Tibial nerve (tissue), 3 donors: ENCODE measurements at regions not wholly inside any gene's neighbourhood (a gene's known extent, or its start where the extent isn't known, plus 50 kb on each side); places are given as distances from the start of the nearest gene placed in this dataset.

Source experiments
- POLR2A ChIP-seq, 2 donors: fragments of 450-650 bp; IDR thresholded peaks; one replicate each; pipeline ENCODE4 v1.6.1; 2017; ENCODE audit warnings: antibody characterized with exemption in 2 of 2, mild to moderate bottlenecking in 2 of 2, moderate library complexity in 2 of 2
- TF ChIP-seq, protein P1 (sequence below), 5 experiments: fragments of 200-600 bp in 3 of 5; fragments of 450-650 bp in 2 of 5; sonication (generic) in 3 of 5; IDR thresholded peaks; one replicate each; pipeline ENCODE4 v1.5.1; 2016 to 2019; ENCODE audit warnings: antibody characterized with exemption in 5 of 5, mild to moderate bottlenecking in 3 of 5, moderate library complexity in 2 of 5

GRCh38 chr5:148910216-148910615, 83.8 kb downstream of the ADRB2 start:
- TF ChIP-seq, protein P1, sequence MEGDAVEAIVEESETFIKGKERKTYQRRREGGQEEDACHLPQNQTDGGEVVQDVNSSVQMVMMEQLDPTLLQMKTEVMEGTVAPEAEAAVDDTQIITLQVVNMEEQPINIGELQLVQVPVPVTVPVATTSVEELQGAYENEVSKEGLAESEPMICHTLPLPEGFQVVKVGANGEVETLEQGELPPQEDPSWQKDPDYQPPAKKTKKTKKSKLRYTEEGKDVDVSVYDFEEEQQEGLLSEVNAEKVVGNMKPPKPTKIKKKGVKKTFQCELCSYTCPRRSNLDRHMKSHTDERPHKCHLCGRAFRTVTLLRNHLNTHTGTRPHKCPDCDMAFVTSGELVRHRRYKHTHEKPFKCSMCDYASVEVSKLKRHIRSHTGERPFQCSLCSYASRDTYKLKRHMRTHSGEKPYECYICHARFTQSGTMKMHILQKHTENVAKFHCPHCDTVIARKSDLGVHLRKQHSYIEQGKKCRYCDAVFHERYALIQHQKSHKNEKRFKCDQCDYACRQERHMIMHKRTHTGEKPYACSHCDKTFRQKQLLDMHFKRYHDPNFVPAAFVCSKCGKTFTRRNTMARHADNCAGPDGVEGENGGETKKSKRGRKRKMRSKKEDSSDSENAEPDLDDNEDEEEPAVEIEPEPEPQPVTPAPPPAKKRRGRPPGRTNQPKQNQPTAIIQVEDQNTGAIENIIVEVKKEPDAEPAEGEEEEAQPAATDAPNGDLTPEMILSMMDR (IDR thresholded peaks at IDR 0.05) = no peak
- no peak for TF ChIP-seq POLR2A (IDR thresholded peaks at IDR 0.05)
